Caki2 (cell line): ENCODE measurements at regions not wholly inside any gene's neighbourhood (a gene's known extent, or its start where the extent isn't known, plus 50 kb on each side); places are given as distances from the start of the nearest gene placed in this dataset.

Experiments
- DNase-seq: peaks from one replicate; pipeline ENCODE4 v3.0.0-alpha.2; 2015; ENCODE audit warnings: low read depth
- in situ Hi-C: cut with HindIII; loops from 2 replicates; pipeline ENCODE4 v1.10.0; 2016; ENCODE audit warnings: low sequenced_read_pairs, low pct_unique_long_range_greater_than_20kb, mixed read lengths

DNA sequence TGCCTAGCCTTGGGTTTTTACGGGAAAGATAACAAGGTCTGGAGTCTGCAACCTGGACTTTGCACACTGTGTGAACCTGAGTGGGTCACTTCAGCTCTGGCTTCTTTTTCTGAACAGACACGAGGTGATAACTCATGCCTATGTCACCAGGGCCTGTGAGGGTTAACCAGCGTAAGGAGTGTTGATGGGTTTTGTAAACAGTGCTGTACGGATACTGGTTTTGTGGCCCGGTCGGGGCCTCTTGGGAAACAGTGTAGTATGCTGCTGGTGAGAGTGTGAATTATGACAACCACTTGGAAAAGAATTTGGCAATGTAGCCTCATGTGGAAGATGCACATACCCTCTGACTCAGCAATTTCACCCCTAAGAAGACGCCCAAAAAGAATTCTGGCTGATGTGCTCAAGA is 266.8 kb downstream of the MN1 start:
- in situ Hi-C loops = no loop called here
- no peak for DNase-seq

DNA sequence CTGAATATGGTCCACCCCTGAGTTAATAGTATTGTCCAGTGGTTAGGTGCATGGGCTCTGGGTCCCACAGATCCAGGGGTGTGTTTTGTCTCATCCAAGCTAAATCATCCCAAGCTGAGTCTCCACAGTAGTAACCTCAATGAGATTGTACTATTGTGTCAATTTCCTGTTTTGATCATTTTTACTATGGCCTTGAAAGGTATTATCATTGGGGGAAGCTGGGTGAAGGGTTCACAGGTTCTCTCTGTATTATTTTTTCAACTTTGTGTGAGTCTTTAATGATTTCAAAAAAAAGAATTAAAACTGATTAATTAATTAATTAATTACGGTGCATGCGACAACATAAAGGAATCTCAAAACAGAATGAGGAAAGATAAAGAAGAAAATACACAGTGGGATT is 266.1 kb downstream of the MN1 start:
- in situ Hi-C loops = no loop called here
- DNase-seq = no peak

DNA sequence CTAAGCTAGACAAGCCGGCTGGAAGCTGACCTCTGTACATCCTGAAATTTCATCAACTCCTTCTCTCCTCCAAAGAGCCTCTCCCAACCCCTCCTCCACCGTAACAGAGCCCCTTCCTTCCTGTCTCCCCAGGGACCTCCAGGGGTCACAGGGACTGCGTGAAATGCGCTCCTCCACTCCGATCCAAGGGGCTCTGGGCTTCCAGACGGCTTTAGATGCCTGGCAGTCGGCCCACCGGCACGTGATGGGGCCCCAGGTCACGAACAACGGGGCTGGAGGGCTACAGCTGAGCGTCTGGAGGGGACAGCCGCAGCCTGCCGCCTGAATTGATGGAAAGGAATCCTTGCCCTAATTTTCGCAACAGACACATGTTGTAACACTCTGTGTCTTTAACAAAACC is 264.1 kb downstream of the MN1 start:
- in situ Hi-C loops = no loop called here

DNA sequence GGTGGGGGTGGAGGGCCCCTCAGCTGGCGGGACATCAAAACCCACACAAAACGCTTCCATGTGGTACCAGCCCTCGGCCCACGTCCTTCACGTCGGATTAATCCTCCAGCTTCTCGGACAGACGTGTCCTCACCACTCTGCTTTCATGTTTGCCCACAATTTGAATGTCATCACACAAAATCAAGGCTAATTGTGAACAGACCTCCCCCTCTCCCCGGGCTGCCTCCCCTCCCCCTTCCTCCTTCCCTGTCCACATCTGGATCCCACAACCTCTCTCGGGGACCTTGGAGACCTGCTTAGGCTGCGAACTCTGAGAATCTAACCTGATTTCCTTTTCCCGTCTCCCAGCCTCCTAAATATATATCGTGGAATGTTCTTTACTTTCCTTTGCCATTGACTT is 262.9 kb downstream of the MN1 start:
- no peak for DNase-seq
- in situ Hi-C loops = no loop called here

More for the DNA sequence above, 264.1 kb downstream of the MN1 start:
- no peak for DNase-seq

DNA sequence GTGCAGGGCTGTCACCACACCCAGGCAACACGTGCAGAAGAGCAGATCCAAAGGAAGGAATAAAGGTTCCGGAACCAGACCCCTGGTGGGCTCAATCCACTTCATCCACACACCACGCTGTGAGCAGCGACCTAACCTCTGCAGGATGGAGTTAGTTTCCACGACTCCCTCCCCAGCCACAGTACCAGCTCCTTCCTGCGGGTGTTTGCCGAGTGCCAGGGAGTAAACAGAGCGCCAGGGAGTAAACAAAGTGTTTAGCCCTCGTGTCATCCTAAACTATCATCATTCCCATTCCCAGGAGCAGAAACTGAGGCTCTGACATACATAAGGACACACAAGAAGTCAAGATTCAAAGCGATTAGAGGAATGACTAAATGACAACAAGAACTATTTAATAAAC is 261.3 kb downstream of the MN1 start:
- no peak for DNase-seq
- in situ Hi-C loops = no loop called here

DNA sequence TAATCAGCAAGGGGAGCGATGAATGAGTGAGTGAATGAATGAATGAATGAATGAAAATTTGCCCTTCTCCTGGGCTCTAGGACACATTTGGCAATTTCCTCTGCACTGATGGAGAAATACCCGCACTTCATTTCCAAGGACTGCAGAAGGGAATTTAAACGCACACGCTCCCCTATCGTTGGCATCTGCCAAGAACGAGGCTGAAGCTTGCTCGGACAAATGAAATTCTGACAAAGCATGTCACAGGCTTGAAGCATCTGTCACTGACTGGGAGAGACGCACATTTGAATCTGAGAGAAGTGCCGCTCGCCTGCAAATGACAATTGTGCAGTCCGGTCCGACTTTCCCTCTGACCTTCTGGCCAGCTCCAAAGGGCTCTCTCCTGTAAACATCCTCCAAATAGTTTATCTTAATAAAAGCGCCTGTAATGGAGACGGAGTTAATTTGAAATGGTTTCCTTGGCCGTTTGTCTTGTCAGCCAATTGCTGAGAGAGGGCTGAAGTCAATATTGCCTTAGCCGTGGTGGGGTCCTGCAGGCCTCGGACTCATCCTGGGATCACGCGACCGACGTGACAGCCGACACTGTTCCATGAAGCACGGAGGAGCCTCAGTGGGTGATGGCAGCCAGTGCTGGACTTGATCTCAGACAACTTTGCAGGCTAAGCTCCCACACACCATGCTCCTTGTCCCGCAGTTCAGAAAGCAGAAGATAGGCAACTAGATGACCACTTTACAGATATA is 260.7 kb downstream of the MN1 start:
- no peak for DNase-seq
- in situ Hi-C loops = no loop called here

DNA sequence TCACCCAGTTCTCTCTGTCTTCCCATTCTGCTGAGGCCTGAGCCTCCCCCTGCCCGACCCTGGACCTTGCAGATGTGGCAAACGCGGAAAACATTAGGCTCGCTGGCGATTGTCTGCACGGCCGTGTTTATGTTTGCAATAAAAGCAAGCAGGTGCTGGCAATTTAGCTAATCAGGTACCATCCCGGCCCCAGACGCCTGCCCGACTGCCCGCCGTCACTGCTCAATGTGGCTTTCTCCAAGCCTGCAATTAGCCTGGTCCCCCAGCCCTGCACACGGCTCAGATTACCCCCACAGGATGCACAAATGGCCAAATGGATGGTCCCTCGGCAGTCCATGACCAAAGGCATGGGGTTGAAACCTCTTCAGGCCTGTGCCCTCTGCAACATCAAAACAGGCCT is 259.7 kb downstream of the MN1 start:
- in situ Hi-C loops = no loop called here
- no peak for DNase-seq

DNA sequence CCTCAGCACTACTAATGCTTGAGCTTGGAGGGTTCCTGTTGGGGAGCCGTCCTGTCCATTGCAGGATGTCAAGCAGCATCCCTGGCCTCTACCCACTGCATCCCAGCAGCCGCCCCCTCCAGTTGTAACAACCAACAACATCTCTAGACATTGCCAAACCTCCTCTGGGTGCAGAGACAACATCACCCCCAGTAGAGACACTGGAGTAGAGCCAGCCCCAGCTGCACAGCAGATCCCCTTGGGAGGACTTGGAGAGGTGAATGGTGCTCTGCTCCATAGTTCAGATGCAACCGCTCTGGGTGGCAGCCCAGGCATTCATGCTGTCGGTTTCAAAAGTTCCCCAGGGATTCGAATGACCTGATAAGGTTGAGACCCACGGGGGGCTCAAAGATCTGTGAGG is 259.0 kb downstream of the MN1 start:
- in situ Hi-C loops = no loop called here
- DNase-seq = no peak

DNA sequence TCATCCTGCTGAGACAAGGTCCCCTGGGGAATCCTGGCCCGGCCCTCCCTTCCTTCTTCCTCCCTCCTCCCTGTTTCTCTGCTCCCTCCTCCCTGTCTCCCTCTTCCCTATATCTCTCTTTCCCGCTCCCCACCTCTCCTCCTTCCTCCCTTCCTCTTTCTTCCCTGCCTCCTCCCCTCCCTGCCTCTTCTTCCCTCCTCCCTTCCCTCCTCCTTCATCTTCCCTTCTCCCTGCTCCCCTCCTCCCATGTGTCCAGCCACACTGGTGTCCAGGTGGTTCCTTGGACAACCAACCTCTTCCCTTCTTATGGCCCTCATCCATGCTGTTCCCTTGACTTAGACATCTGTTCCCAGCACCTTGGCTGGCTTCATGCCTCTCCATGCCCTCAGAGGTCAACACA is 258.1 kb downstream of the MN1 start:
- no peak for DNase-seq
- in situ Hi-C loops = no loop called here

DNA sequence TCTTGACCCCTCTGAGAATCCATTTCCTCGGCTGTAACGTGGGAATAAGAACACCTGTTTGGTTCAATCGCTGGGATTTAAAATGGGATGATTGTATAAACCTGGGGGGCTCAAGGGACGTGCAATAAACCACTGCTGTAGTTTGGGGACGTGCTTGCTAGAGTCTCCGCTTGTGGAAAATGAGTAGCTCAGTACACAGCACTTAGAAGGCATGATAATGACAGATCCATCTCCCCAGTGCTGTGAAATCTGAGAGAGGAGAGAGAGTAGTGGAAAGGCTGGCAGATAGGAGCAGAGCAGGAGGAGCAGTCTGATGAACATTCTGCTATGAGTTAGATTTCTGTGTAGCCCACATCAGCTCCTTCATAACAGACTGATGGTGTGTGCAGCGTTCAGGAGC is 256.5 kb downstream of the MN1 start:
- no peak for DNase-seq
- in situ Hi-C loops = no loop called here

DNA sequence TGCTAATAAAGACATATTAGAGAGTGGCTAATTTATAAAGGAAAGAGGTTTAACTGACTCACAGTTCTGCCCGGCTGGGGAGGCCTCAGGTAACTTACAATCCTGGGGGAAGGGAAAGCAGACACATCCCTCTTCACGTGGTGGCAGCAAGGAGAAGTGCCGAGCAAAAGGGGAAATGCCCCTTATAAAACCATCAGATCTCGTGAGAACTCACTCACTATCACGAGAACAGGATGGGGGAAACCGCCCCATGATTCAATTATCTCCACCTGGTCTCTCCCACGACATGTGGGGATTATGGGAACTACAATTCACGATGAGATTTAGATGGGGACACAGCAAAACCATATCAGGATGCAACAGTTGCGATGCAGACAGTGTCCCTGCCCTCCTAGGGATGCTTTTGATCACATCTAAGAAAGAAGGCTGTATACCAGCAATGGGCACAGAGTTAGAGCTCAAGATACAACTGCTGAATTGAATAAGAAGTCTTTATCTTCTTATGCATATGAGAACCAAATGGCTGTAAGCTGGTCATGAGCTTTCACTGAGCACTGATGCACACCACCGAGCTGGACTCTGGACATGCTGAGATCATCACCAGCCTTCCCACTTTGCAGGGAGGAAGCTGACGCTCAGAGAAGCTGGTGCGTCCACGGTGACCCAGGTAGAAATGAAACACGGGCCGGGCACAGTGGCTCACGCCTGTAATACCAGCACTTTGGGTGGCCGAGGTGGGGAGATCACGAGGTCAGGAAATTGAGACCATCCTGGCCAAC is 255.2 kb downstream of the MN1 start:
- peak; percentile 31 for DNase-seq
- in situ Hi-C loops = no loop called here

DNA sequence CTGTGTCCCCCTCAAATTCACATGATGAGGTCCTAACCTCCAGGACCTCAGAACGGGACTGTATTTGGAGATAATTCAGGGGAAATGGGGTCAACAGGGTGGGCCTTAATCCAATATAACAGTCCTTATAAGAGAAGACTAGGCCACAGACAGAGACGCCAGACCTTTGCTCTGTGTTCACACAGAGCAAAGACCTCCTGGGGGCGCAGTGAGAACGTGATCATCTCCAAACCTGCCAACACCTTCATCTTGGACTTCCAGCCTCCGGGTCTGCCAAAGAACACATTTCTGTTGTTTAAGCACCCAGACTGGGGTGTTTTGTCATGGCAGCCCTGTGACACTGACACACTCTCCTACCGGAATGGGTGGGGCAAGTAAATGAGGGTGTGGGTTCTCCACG is 250.2 kb downstream of the MN1 start:
- in situ Hi-C loops = no loop called here
- DNase-seq = no peak

DNA sequence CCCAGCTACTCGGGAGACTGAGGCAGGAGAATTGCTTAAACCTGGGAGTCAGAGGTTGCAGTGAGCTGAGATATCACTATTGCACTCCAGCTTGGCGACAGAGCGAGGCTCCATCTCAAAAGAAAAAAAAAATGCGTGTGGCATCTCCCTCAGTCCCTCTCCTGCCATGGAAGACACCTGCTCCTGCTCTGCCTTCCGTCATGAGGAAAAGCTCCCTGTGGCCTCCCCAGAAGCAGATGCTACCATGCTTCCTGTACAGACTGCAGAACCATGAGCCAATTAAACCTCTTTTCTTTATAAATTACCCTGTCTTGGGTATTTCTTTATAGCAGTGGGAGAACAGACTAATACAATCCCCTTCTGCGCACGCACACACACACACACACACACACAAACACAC is 249.4 kb downstream of the MN1 start:
- in situ Hi-C loops = no loop called here
- DNase-seq = no peak

DNA sequence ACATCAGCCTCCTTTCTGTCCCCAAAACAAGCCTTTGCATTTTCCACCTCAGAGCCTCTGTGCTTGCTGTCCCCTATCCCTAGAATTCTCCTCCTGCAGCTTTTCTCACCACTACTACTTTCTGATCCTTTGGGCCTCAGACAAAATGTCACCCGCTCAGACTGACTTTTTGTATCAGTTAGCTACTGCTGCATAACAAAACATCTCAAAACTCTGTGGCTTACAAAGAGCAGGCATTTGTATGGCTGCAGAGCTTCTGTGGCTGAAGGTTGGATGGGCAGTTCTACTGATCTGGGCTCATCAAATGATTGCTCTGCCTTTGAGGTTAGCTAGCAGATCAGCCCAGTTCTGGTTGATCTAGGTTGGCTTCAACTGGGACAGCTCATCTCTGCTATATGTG is 248.7 kb downstream of the MN1 start:
- in situ Hi-C loops = no loop called here
- no peak for DNase-seq

DNA sequence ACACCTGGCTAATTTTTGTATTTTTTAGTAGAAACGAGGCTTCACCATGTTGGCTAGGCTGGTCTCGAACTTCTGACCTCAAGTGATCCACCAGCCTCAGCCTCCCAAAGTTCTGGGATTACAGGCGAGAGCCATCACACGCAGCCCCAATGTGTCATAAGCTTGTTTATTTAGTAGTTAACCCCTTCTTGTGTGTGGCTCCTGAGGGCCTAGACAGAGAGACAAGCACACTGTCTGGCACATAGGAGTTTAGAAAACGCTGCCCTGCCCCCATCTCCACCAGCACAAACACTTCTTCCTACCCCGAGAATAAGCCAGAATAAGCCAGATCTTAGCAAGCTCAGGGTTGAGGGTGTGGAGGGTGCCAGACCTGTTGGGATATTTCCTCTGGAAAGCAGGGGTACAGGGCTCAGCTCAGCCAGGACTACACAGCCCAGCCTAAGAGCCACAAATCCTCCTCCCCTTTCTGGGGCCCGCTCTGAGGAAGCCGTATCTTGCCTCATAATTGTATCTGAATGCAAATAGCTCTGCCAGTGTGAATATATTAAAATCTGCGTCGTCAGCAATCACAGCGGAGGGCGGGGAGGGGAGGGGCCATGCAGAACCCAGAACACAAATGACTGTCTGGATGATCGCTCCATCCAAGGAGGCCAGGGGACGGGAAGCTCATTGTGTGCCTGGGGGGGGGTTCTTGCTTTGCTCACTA is 247.3 kb downstream of the MN1 start:
- in situ Hi-C loops = no loop called here
- no peak for DNase-seq

DNA sequence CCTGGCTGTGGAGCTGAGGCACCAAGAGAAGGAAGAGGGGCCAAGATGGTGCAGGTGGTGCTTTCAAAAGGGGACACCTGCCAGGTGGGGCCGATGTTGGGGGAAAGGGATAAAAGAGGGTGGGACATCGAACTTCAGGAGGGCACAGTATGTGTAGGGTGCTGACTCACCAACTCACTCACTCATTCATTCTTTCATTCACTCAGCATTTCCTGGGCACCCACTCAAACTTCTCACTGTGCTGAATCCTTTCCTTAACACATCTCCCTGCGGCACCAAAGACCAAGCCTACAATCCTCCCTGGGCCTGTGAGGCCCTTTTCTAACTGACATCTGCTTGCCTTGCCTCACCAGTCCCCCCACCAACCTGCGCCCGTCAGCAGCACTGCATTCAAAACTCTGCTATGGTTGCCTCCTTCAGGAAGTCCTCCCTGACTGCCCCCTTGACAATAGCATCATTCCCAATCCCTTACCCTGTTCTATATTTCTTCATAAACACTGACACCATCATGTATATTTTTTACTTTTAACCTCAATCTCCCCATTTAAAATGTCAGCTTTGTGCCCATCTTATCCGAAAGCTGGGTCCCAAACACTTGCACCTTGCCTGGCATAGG is 246.6 kb downstream of the MN1 start:
- no peak for DNase-seq
- in situ Hi-C loops = no loop called here

DNA sequence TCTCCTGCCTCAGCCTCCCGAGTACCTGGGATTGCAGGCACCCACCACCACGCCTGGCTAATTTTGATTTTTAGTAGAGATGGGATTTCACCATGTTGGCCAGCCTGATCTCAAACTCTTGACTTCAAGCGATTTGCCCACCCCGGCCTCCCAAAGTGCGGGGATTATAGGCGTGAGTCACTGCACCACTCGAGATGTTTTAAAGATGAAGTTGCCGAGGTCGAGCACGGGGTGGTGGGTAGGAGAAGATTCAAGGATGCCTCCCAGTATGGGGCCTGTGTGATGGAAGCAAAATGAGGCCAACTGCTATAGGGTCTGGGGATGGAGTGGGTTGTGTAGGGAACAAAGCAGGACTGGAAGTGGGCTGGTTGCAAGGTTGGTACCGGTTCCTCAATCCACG is 245.2 kb downstream of the MN1 start:
- in situ Hi-C loops = no loop called here
- no peak for DNase-seq

DNA sequence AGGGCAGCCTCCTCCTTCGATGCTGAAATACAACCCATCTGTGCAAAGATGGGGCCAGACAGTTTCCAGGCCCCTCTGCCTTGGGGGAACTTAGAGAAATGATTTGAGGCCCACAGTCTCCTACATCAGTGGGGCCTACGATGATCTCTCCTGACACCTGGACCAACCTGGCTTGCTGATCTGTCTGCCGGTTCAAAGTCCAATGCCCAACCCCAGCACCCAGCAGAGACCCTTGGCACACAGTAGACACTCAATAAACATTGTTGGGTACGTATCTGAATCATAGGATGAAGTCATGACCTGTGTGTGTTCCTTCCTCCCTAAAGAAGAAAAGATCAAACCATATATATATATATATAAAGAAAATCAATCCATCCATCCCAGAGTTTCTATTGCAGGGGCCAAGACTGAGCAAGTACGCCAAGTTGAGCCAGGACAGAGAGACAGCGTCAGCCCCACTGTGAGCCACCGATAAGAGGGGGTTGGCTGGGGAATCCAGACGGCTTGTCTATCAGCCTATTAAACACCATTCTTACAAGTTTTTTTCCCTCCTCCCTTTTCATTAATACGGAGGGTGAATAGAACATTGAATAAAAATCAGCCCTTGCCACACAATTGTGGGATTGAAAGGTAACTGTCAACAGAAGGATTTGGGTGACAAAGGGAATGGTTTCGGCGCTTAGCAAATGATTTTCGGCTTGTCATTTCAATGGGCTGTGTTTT is 244.1 kb downstream of the MN1 start:
- in situ Hi-C loops = no loop called here
- DNase-seq = no peak
